H1 (cell line): ENCODE measurements at regions not wholly inside any gene's neighbourhood (a gene's known extent, or its start where the extent isn't known, plus 50 kb on each side); places are given as distances from the start of the nearest gene placed in this dataset.

Experiments
- ATF2 ChIP-seq: IDR thresholded peaks from 2 replicates; pipeline ENCODE4 v1.6.1; 2012; ENCODE audit warnings: low read length, inconsistent platforms
- MAX ChIP-seq: IDR thresholded peaks from 2 replicates; pipeline ENCODE4 v1.6.1; 2012; ENCODE audit warnings: inconsistent platforms

GRCh38 chr15:98039596-98039995 lies 79.1 kb downstream of the ARRDC4 start:
- TF ChIP-seq MAX (no peak), ATF2 (no peak)
